ENCODE measurements at regions not wholly inside any gene's neighbourhood (a gene's known extent, or its start where the extent isn't known, plus 50 kb on each side); places are given as distances from the start of the nearest gene placed in this dataset.

GRCh38 chr2:34474646-34475045, 875.5 kb upstream of the FAM98A start:
- POLR2A ChIA-PET (ENCODE audit: partially characterized antibody), result no interaction called here

GRCh38 chr2:34447097-34447496, 848.0 kb upstream of the FAM98A start:
- no peaks in the 10 kb centered on the region for H3K36me3 ChIP-seq (ENCODE audit: insufficient read depth, low read length)
- Mint-ChIP-seq H3K4me1 (no peaks in the 10 kb centered on the region), H3K36me3 (no peaks in the 10 kb centered on the region), H3K4me3 (no peak overlapping the region), H3K9me3 (peaks cover 0 to 14% (median 4%) of the 10 kb centered on the region in 8 donors), H3K27me3 (no peaks in the 10 kb centered on the region), H3K27ac (no peak overlapping the region)
- intact Hi-C loops (cut with micrococcal nuclease), result no loop called here
- H3K4me1 ChIP-seq (ENCODE audit: insufficient read depth, low read length), result no peaks in the 10 kb centered on the region
- DNase-seq, result no peak
- POLR2A ChIA-PET (ENCODE audit: partially characterized antibody), result no interaction called here
- no peaks in the 10 kb centered on the region for H3K9me3 ChIP-seq (ENCODE audit: control insufficient read depth in 1 of 2, low read length in 2 of 2)
- no peak overlapping the region for H3K4me3 ChIP-seq (ENCODE audit: low read length in 2 of 2)
- CTCF ChIA-PET (ENCODE audit: partially characterized antibody), result no interaction called here
- no peak overlapping the region for H3K27ac ChIP-seq (ENCODE audit: low read depth, low read length)
- no peaks in the 10 kb centered on the region for H3K27me3 ChIP-seq (ENCODE audit: insufficient read depth, low read length)

More at GRCh38 chr2:34474646-34475045, 875.5 kb upstream of the FAM98A start:
- H3K36me3 ChIP-seq (ENCODE audit: insufficient read depth, low read length), result no peaks in the 10 kb centered on the region
- H3K4me3 ChIP-seq (ENCODE audit: low read length in 2 of 2), result no peak overlapping the region
- DNase-seq, result no peak
- H3K4me1 ChIP-seq (ENCODE audit: insufficient read depth, low read length), result no peaks in the 10 kb centered on the region
- intact Hi-C loops (cut with micrococcal nuclease), result no loop called here
- no peak overlapping the region for H3K27ac Mint-ChIP-seq
- no peak overlapping the region for H3K4me3 Mint-ChIP-seq
- H3K4me1 Mint-ChIP-seq, result no peaks in the 10 kb centered on the region
- CTCF ChIA-PET (ENCODE audit: partially characterized antibody), result no interaction called here
- H3K36me3 Mint-ChIP-seq, result no peaks in the 10 kb centered on the region
- H3K27me3 ChIP-seq (ENCODE audit: insufficient read depth, low read length), result no peaks in the 10 kb centered on the region
- H3K9me3 ChIP-seq (ENCODE audit: control insufficient read depth in 1 of 2, low read length in 2 of 2), result no peaks in the 10 kb centered on the region
- H3K27ac ChIP-seq (ENCODE audit: low read depth, low read length), result no peak overlapping the region
- H3K9me3 Mint-ChIP-seq, result peaks cover 0 to 2% (median 0%) of the 10 kb centered on the region in 8 donors
- H3K27me3 Mint-ChIP-seq, result no peaks in the 10 kb centered on the region

- no peak for DNase-seq
- no peaks in the 10 kb centered on the region for H3K4me1 Mint-ChIP-seq
- no peak overlapping the region for H3K27ac Mint-ChIP-seq
- Histone ChIP-seq H3K27me3 (ENCODE audit: insufficient read depth, low read length) (no peaks in the 10 kb centered on the region), H3K4me3 (ENCODE audit: low read length in 2 of 2) (no peak overlapping the region), H3K9me3 (ENCODE audit: control insufficient read depth in 1 of 2, low read length in 2 of 2) (peaks cover 0 to 8% of the 10 kb centered on the region in 2 donors), H3K4me1 (ENCODE audit: insufficient read depth, low read length) (no peaks in the 10 kb centered on the region), H3K36me3 (ENCODE audit: insufficient read depth, low read length) (no peaks in the 10 kb centered on the region), H3K27ac (ENCODE audit: low read depth, low read length) (no peak overlapping the region)
- H3K36me3 Mint-ChIP-seq, result no peaks in the 10 kb centered on the region
- H3K4me3 Mint-ChIP-seq, result no peak overlapping the region
- ChIA-PET POLR2A (ENCODE audit: partially characterized antibody) (no interaction called here), CTCF (ENCODE audit: partially characterized antibody) (no interaction called here)
- H3K27me3 Mint-ChIP-seq, result no peaks in the 10 kb centered on the region
- intact Hi-C loops (cut with micrococcal nuclease), result no loop called here
- H3K9me3 Mint-ChIP-seq, result peaks cover 0 to 8% (median 1%) of the 10 kb centered on the region in 8 donors
Observed at GRCh38 chr2:34423301-34423700, 824.2 kb upstream of the FAM98A start.

GRCh38 chr2:34419856-34420255, 820.8 kb upstream of the FAM98A start:
- Histone ChIP-seq H3K4me3 (ENCODE audit: low read length in 2 of 2) (no peak overlapping the region), H3K27me3 (ENCODE audit: insufficient read depth, low read length) (no peaks in the 10 kb centered on the region), H3K27ac (ENCODE audit: low read depth, low read length) (no peak overlapping the region), H3K36me3 (ENCODE audit: insufficient read depth, low read length) (no peaks in the 10 kb centered on the region), H3K9me3 (ENCODE audit: control insufficient read depth in 1 of 2, low read length in 2 of 2) (no peaks in the 10 kb centered on the region), H3K4me1 (ENCODE audit: insufficient read depth, low read length) (no peaks in the 10 kb centered on the region)
- H3K4me1 Mint-ChIP-seq, result no peaks in the 10 kb centered on the region
- DNase-seq, result no peak
- no peaks in the 10 kb centered on the region for H3K27me3 Mint-ChIP-seq
- no peak overlapping the region for H3K27ac Mint-ChIP-seq
- no peaks in the 10 kb centered on the region for H3K36me3 Mint-ChIP-seq
- H3K9me3 Mint-ChIP-seq, result peaks cover 0 to 3% (median 0%) of the 10 kb centered on the region in 8 donors
- intact Hi-C loops (cut with micrococcal nuclease), result no loop called here
- no peak overlapping the region for H3K4me3 Mint-ChIP-seq
- ChIA-PET POLR2A (ENCODE audit: partially characterized antibody) (no interaction called here), CTCF (ENCODE audit: partially characterized antibody) (no interaction called here)

GRCh38 chr2:34416856-34417255, 817.8 kb upstream of the FAM98A start:
- CTCF ChIA-PET (ENCODE audit: partially characterized antibody), result no interaction called here
- Mint-ChIP-seq H3K4me3 (no peak overlapping the region), H3K36me3 (no peaks in the 10 kb centered on the region), H3K4me1 (no peaks in the 10 kb centered on the region), H3K9me3 (peaks cover 0 to 3% (median 0%) of the 10 kb centered on the region in 8 donors), H3K27me3 (no peaks in the 10 kb centered on the region), H3K27ac (no peak overlapping the region)
- H3K9me3 ChIP-seq (ENCODE audit: control insufficient read depth in 1 of 2, low read length in 2 of 2), result no peaks in the 10 kb centered on the region
- no peak for DNase-seq
- H3K4me1 ChIP-seq (ENCODE audit: insufficient read depth, low read length), result no peaks in the 10 kb centered on the region
- POLR2A ChIA-PET (ENCODE audit: partially characterized antibody), result no interaction called here
- intact Hi-C loops (cut with micrococcal nuclease), result no loop called here
- H3K4me3 ChIP-seq (ENCODE audit: low read length in 2 of 2), result no peak overlapping the region
- no peak overlapping the region for H3K27ac ChIP-seq (ENCODE audit: low read depth, low read length)
- H3K36me3 ChIP-seq (ENCODE audit: insufficient read depth, low read length), result no peaks in the 10 kb centered on the region
- H3K27me3 ChIP-seq (ENCODE audit: insufficient read depth, low read length), result no peaks in the 10 kb centered on the region

GRCh38 chr2:34414856-34415255, 815.8 kb upstream of the FAM98A start:
- no peak for DNase-seq
- no peaks in the 10 kb centered on the region for H3K4me1 ChIP-seq (ENCODE audit: insufficient read depth, low read length)
- Mint-ChIP-seq H3K27me3 (no peaks in the 10 kb centered on the region), H3K9me3 (peaks cover 0 to 7% (median 0%) of the 10 kb centered on the region in 8 donors), H3K27ac (no peak overlapping the region), H3K36me3 (no peaks in the 10 kb centered on the region), H3K4me1 (no peaks in the 10 kb centered on the region), H3K4me3 (no peak overlapping the region)
- no peaks in the 10 kb centered on the region for H3K36me3 ChIP-seq (ENCODE audit: insufficient read depth, low read length)
- CTCF ChIA-PET (ENCODE audit: partially characterized antibody), result no interaction called here
- POLR2A ChIA-PET (ENCODE audit: partially characterized antibody), result no interaction called here
- no peaks in the 10 kb centered on the region for H3K27me3 ChIP-seq (ENCODE audit: insufficient read depth, low read length)
- intact Hi-C loops (cut with micrococcal nuclease), result no loop called here
- H3K27ac ChIP-seq (ENCODE audit: low read depth, low read length), result no peak overlapping the region
- no peak overlapping the region for H3K4me3 ChIP-seq (ENCODE audit: low read length in 2 of 2)
- H3K9me3 ChIP-seq (ENCODE audit: control insufficient read depth in 1 of 2, low read length in 2 of 2), result no peaks in the 10 kb centered on the region

GRCh38 chr2:34408100-34408499, 809.0 kb upstream of the FAM98A start:
- H3K9me3 Mint-ChIP-seq, result peaks cover 0 to 10% (median 0%) of the 10 kb centered on the region in 8 donors
- H3K27me3 ChIP-seq (ENCODE audit: insufficient read depth, low read length), result no peaks in the 10 kb centered on the region
- no peak for DNase-seq
- intact Hi-C loops (cut with micrococcal nuclease), result no loop called here
- no peaks in the 10 kb centered on the region for H3K27me3 Mint-ChIP-seq
- H3K4me3 Mint-ChIP-seq, result no peak overlapping the region
- ChIA-PET POLR2A (ENCODE audit: partially characterized antibody) (no interaction called here), CTCF (ENCODE audit: partially characterized antibody) (no interaction called here)
- H3K4me1 Mint-ChIP-seq, result no peaks in the 10 kb centered on the region
- H3K27ac ChIP-seq (ENCODE audit: low read depth, low read length), result no peak overlapping the region
- no peaks in the 10 kb centered on the region for H3K36me3 Mint-ChIP-seq
- no peaks in the 10 kb centered on the region for H3K4me1 ChIP-seq (ENCODE audit: insufficient read depth, low read length)
- no peak overlapping the region for H3K4me3 ChIP-seq (ENCODE audit: low read length in 2 of 2)
- H3K9me3 ChIP-seq (ENCODE audit: control insufficient read depth in 1 of 2, low read length in 2 of 2), result no peaks in the 10 kb centered on the region
- no peak overlapping the region for H3K27ac Mint-ChIP-seq
- H3K36me3 ChIP-seq (ENCODE audit: insufficient read depth, low read length), result no peaks in the 10 kb centered on the region

- no peaks in the 10 kb centered on the region for H3K4me1 Mint-ChIP-seq
- CTCF ChIA-PET (ENCODE audit: partially characterized antibody), result no interaction called here
- no peaks in the 10 kb centered on the region for H3K4me1 ChIP-seq (ENCODE audit: insufficient read depth, low read length)
- POLR2A ChIA-PET (ENCODE audit: partially characterized antibody), result no interaction called here
- DNase-seq, result no peak
- no peaks in the 10 kb centered on the region for H3K9me3 ChIP-seq (ENCODE audit: control insufficient read depth in 1 of 2, low read length in 2 of 2)
- no peaks in the 10 kb centered on the region for H3K27me3 ChIP-seq (ENCODE audit: insufficient read depth, low read length)
- no peak overlapping the region for H3K27ac Mint-ChIP-seq
- H3K4me3 ChIP-seq (ENCODE audit: low read length in 2 of 2), result no peak overlapping the region
- H3K27me3 Mint-ChIP-seq, result no peaks in the 10 kb centered on the region
- intact Hi-C loops (cut with micrococcal nuclease), result no loop called here
- no peaks in the 10 kb centered on the region for H3K36me3 ChIP-seq (ENCODE audit: insufficient read depth, low read length)
- no peaks in the 10 kb centered on the region for H3K36me3 Mint-ChIP-seq
- H3K4me3 Mint-ChIP-seq, result no peak overlapping the region
- no peak overlapping the region for H3K27ac ChIP-seq (ENCODE audit: low read depth, low read length)
- peaks cover 0 to 6% (median under 1%) of the 10 kb centered on the region in 8 donors for H3K9me3 Mint-ChIP-seq
Observed at GRCh38 chr2:34403512-34403911, 804.4 kb upstream of the FAM98A start.

All from CD4-positive, alpha-beta memory T cell (primary cell).